GM19099 (cell line): ENCODE measurements at regions not wholly inside any gene's neighbourhood (a gene's known extent, or its start where the extent isn't known, plus 50 kb on each side); places are given as distances from the start of the nearest gene placed in this dataset.

ENCODE experiments used
- POLR2A ChIP-seq: IDR thresholded peaks from 3 replicates; pipeline ENCODE4 v1.6.1; 2011; ENCODE audit warnings: low read depth; ENCODE audit not compliant: insufficient read length; ENCODE audit errors: extremely low read depth

DNA sequence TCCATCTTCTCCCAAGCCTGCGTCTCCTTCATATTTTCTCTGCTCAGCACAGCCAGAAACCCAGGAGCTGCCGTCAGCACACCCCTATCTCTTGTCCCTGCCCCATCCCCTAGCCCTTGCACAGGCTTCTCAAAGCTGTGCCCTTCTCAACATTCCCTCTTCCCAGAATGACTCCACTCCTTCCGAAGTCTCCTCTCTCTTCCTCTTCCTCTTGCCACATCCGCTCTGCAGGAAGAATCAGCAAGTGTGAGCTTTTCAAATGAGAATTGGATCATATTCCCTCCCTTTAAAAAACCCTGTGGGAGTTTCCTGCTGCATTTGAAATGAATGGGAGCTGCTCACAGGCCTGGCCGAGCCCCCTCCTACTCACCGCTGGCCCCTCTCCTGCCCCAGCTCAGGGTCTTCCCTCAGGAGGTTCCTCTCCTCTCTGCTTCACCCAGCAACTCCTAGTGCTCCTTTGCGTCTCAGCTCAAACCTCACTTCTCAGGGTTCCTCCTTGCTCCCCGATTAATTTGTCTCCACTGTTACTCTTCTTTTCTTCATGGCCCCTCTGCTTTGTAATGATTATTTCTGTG is 528.5 kb upstream of the CCDC196 start:
- TF ChIP-seq POLR2A, result no peak

DNA sequence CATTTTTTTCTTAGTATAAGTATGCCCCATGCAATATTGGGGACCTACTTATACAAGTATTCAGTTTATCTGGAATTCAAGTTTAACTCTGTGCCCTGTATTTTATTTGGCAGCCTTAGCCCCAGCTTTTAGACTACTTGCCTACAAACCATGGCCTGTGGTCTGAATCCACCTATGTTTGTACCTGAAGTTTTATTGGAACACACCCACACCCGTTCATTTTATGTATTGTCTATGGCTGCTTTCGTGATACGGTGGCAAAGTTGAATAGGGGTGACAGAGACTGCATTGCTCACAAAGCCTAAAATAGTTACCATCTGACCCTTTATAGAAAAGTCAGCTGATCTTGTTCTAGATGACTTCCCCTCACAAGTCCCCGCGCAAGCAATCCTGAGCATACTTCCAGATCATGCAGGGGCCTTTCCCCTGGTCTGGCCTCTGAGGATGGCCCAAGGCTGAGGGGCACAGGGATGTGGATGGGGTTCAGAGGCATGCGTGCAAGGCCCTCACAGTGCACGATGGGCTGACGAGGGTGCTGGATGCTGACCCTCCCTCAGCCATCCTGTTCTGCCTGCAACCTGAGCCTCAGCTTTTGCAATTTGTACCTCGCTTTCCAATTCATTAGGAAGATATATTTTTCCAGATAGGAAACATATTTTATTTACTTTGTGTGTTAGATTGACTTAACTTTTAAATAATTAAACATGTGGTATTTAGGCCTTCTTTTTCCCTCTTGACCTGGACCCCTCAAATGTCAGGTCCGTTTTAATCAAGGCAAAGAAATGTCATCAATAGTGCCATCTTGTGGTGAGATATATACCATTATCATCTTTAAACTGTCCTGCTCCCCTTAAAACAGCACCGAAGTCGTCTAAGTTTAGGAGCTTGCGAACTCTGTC is 527.3 kb upstream of the CCDC196 start:
- TF ChIP-seq POLR2A, result no peak

DNA sequence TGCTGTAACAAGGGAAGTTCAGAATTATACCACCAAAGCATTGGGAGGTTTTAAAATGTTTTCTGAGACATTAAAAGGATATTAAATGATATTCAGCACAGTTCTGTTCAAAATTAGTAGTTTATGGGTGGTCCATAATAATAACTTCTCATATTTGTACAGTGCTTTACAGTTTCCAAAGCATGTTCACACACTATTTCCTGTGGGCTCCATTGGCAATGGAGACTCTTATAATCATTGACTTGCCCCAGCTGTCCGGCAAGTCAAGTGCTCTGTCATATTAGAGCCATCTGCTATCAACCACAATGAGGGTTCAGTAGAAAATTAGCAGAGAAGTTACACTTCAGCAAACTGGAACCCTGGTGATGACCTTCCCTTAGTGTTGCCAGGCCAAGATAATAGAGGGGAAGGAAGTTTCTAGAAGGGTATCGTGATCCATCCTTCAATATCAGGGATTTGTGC is 526.6 kb upstream of the CCDC196 start:
- TF ChIP-seq POLR2A, result no peak

DNA sequence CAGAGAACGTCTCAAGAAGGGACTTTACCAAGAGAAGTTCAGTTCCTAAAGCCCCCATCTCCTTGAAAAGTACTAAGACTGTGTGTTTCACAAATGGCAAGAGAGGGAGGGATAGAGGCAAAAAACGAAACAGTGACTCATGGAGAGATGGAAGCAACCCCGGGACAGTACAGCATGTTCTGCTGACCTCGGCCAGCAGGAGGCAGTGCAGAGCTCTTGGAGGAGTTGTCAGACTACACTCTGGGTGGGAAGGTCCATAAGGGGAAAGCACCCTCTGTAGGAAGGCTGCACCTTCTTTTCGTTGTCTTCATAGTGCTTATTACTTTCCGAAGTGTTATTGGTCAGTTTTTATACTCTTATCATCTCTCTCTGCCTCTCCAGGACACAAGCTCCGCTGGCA is 525.2 kb upstream of the CCDC196 start:
- TF ChIP-seq POLR2A, result no peak

DNA sequence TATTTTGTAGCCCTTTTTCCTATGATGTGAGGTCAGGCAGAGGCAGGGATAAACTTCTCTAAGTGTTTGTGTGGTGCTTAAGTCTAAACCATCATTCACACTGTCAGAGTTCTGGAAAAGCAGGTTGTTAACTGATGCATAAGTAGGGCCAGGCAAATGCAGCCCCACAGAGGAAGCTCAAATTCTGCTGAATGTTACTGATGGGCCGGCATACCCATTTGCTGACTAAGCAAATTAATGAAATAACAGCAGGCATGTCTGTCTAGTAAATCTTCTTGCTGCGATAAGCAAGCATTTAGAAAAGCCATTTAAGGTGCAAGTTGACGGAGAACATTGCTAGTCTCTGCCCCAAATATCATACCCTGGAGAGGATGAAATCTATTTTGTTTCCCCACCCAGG is 523.2 kb upstream of the CCDC196 start:
- TF ChIP-seq POLR2A, result no peak

DNA sequence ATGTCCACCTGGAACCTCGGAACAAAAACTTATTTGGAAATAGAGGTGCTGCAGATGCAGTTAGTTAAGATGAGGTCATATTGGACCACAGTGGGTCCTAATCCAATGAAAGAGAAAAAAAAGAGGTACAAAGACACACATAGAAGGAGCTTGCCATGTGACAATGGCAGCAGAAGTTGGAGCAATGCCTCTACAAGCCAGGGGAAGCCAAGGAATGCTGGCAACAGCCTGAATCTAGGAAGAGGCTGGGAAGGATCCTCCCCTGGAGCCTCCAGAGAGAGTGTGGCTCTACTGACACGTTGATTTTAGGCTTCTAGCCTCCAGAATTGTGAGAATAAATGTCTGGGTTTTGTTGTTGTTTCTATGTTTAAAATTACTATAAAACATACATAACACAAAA is 521.8 kb upstream of the CCDC196 start:
- TF ChIP-seq POLR2A, result no peak

DNA sequence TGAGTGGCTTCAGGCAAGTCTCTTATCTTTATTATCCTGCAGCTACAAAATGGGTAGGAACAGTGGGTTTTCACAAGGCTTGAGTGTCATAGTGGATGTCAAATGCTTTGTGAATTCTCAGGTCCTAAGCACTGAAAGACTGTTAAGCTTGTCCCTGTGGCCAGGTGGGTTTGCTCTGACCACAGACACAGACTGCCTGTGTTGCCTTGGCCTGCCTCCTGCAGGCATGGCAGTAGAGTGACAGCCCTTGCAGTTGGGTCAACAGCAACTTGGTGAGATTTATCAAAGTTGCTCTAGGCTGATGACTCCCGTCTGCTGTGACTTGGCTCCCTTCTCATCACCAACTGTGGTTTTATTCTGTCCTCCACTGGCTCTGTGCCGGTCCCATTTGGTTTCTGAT is 520.0 kb upstream of the CCDC196 start:
- no peak for TF ChIP-seq POLR2A

DNA sequence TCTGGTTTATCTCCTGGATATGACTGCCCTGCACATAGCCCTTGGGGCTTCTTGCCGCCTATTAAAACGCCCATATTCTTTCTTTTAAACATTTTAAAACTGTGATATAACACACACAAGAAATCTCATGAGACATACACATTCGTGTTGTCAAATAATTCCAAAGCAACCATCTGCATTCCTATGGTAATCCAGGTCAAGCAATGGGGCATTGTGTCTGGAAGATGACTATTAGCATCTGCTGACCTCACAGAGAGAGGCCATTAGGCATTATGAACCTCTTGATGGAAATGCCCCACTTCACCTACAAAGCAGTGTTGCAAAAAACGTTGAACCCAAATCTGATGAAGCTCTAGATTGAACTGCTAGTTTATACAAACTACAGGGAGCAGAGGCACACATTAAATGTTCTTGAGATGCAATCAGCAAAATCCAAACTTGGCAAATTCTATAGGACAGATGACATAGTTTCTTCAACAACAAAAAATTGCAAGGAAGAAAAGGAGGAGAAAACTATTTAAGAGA is 513.8 kb upstream of the CCDC196 start:
- TF ChIP-seq POLR2A, result no peak

DNA sequence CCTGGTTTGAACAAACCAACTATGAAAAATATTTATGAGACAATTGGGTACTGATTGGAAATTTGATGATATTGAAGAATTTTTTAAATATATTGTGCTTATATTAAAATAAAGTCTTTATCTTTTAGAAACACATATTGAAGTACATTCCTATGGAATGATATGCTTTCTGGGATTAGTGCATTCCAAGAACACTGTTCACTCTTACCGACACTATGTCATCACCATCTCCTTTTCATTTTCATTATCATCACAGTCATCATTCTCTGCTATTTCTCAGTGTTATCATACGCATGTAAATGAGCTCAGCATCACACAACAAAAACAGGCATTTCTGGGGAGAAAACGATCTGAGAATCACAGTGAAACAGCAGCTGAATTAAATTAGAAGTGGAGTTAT is 513.3 kb upstream of the CCDC196 start:
- TF ChIP-seq POLR2A, result no peak

DNA sequence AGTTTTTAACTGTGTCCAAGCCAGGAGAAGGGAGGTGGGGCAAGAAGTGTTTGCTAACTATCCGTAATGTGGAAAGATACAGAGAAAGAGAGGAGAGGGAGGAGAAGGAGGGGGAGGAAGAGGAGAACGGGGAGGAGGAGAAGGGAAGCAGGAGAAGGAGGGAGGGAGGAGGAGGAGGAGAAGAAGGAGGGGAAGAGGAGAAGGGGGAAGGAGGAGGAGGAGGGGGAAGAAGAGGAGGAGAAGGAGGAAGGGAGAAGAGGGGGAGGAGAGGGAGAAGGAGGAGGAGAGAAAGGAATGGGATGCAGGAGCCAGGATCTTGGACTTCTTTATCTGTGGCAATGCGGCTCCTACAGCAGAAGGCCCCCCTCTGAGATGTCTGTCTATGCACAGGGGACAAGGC is 510.3 kb upstream of the CCDC196 start:
- TF ChIP-seq POLR2A, result no peak

DNA sequence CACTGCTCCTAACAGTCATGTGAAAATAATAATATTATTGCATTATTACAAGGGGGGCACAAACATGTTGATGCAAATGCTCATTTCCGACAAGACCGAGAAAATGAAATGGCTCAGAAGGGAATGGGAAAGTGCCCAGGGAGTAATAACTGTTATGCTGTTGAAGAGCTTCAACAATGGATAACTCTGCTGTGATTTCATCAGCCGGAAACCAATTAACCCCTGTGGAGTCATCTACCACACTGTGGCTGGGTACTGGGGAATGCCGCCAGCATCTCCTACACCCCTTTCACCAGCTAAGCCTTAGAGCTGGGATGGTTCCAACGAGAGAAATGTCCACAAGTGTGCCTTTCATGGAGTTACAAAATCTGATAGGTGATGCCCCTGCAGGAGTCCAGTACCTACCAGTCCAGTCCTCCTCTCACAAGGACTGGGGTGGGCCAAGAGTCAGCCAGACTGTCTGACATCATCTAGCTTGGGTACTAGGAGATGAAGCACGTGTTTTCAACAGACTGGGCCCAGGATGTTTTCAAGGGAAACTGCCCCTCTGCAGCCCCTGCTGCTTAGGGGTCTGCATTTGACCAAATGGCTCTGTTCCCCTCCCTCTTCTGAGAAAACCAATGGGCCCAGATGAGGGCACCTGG is 509.3 kb upstream of the CCDC196 start:
- no peak for TF ChIP-seq POLR2A

DNA sequence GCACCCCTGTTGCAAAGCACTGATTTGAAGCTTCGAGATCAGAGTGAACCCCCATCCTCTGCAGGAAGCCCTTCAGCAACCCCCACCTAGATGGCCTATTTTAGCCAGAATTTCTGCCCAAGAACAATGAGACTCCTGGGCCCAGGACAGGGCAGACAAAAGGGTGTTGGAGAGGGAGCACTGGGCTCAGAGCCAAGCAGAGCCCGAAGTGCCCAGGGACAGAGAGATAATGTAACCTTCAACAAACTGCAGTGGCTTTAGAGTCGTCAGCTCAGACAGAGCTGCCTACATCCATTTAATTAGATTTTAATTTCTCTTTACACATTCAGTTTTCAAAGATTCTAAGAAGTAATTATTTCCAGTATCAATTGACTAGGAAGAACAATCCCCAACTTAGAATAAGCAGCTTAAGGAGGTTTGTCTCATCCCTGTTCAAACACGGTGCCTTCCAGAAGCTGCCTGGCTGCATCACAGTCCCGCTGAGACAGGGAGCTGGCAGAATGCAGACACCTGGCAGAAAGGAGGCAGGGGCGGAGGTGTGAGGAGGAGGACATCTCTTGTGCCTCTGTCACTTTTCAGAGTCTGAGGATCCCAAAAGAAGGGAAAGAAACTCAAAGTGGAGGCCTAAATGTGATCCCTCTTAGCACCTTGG is 504.9 kb upstream of the CCDC196 start:
- TF ChIP-seq POLR2A, result no peak

DNA sequence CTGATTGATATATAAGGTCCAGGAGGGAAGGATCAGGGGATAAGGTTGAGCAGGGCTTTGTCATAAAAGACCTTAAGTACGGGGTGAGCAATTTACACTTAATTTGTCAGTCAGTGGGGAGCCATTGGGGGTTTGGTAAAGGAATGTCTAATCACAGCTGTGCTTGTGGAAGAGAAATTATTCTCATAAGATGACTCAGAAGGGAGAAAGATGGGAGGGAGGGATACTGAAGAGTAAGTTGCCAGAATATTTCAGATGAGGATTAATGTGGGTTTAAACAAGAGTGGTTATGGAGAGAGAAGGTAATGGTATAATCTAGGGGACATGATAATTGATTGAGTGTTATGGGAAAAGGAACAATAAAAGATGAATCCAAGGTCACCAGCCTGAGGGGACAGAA is 500.1 kb upstream of the CCDC196 start:
- TF ChIP-seq POLR2A, result no peak

DNA sequence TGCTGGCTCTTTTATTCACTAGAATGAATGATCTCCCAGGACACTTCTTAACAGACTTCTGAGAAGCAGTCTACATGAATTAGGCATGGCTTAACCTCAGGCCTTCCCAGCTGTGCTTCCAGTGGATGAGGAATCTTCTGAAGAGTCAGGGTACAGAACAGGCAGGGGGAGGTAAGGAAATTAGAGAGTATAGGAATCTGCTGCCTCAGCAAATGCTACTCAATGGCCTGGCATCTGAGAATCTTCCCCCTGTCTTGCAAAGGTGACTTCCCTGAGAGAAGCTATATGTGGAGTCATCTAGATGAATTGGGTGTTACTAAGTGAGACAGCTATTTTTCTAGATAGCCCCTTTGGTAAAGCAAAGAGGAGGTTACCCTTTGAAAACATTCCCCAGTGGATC is 496.2 kb upstream of the CCDC196 start:
- TF ChIP-seq POLR2A, result no peak

DNA sequence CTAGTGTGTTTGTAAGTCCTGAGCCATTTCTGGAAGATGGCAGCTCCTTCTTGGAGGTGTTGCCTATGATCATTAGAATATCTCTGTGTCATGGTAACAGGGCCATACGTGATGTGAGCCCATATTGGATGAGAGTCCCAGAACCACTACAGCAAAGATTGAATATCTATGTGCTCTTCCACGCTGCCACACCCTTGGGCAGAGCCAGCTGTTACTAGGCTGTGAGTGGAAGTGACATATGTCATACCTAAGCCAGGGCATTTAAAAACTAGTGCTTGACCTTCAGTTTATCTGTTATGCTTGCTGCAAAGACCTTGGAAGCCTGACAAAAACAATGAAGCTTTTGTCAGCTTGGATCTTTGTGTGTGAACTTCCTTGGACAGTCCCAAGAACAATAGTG is 495.1 kb upstream of the CCDC196 start:
- no peak for TF ChIP-seq POLR2A
